H1 (cell line): ENCODE measurements at regions not wholly inside any gene's neighbourhood (a gene's known extent, or its start where the extent isn't known, plus 50 kb on each side); places are given as distances from the start of the nearest gene placed in this dataset.

Experiments used
- EP300 ChIP-seq, 2 experiments: IDR thresholded peaks; 1 replicate in 1 of 2; 2 replicates in 1 of 2; pipeline ENCODE4 v1.6.1; 2011 to 2012; ENCODE audit warnings: low read depth in 2 of 2, low read length in 2 of 2, mild to moderate bottlenecking in 2 of 2, borderline replicate concordance in 1 of 2, inconsistent platforms in 1 of 2, moderate library complexity in 1 of 2
- JUN ChIP-seq: IDR thresholded peaks from 2 replicates; pipeline ENCODE4 v1.6.1; 2011; ENCODE audit warnings: low read depth, mild to moderate bottlenecking, improper control_type of control experiment, low read length
- PHF8 ChIP-seq: fragments of 200-600 bp; sonication (generic); conservative IDR thresholded peaks from 2 replicates; pipeline ENCODE4 v1.7.1; 2012; ENCODE audit warnings: low read depth, mild to moderate bottlenecking, inconsistent platforms, low read length, moderate library complexity
- POLR2AphosphoS5 ChIP-seq: IDR thresholded peaks from 2 replicates; pipeline ENCODE4 v1.6.1; 2011; ENCODE audit warnings: low read depth, low read length
- POU5F1 ChIP-seq: IDR thresholded peaks from 2 replicates; pipeline ENCODE4 v1.6.1; 2011; ENCODE audit warnings: low read depth, mild to moderate bottlenecking, low read length, moderate library complexity
- RXRA ChIP-seq: IDR thresholded peaks from 2 replicates; pipeline ENCODE4 v1.6.1; 2011; ENCODE audit warnings: low read depth, mild to moderate bottlenecking, low read length, moderate library complexity; ENCODE audit not compliant: insufficient read depth
- TF ChIP-seq, protein P1 (sequence below): fragments of 300-600 bp; sonication (generic); IDR thresholded peaks from 2 replicates; pipeline ENCODE4 v1.7.1; 2012; ENCODE audit warnings: low read length, moderate library complexity, mild to moderate bottlenecking, inconsistent platforms; ENCODE audit not compliant: insufficient replicate concordance
- TF ChIP-seq, protein P2 (sequence below): IDR thresholded peaks from 2 replicates; pipeline ENCODE4 v1.6.1; 2011; ENCODE audit warnings: low read length, improper control_type of control experiment

DNA sequence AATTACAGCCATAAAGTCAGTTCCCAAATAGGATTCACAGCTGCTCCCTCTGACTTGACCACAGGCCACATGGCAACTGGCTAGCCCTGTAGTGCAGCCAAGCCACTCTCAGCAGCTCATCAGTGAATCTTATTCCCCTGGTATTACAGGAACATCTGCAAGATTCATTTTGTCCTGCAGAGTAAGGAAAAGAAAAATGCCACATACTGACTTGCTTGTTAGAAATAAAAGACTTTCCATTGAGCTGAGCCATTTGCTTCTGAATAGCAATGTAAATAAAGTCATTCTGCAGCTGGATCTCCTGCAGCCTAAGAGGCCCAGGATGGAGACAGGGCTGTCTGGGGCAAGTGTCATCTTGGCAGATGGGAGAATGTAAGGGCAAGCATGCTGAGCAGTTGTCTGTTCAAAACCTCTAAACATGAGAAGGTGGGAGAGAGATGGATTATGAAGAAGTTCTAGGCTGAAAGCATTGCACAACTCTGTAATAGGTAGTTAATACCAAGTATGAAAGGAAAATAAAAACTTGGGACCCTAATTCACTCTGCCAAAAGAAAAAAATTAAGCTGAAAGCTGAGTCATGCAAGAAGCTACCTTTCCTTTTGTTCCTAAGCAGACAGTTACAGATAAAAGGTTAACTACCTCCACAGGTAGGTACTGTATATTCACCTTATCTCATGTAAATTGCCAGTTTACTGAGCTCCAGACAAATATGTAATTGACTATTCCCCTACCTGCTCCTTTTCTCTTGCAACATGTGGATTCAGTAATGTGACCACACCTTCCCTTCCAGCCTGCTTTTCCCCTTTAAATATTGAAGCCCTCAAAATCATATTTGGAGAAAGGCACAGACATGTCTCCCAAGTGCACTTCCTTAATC, 244.4 kb upstream of the RAI14 start (continued):
- TF ChIP-seq, protein P1, sequence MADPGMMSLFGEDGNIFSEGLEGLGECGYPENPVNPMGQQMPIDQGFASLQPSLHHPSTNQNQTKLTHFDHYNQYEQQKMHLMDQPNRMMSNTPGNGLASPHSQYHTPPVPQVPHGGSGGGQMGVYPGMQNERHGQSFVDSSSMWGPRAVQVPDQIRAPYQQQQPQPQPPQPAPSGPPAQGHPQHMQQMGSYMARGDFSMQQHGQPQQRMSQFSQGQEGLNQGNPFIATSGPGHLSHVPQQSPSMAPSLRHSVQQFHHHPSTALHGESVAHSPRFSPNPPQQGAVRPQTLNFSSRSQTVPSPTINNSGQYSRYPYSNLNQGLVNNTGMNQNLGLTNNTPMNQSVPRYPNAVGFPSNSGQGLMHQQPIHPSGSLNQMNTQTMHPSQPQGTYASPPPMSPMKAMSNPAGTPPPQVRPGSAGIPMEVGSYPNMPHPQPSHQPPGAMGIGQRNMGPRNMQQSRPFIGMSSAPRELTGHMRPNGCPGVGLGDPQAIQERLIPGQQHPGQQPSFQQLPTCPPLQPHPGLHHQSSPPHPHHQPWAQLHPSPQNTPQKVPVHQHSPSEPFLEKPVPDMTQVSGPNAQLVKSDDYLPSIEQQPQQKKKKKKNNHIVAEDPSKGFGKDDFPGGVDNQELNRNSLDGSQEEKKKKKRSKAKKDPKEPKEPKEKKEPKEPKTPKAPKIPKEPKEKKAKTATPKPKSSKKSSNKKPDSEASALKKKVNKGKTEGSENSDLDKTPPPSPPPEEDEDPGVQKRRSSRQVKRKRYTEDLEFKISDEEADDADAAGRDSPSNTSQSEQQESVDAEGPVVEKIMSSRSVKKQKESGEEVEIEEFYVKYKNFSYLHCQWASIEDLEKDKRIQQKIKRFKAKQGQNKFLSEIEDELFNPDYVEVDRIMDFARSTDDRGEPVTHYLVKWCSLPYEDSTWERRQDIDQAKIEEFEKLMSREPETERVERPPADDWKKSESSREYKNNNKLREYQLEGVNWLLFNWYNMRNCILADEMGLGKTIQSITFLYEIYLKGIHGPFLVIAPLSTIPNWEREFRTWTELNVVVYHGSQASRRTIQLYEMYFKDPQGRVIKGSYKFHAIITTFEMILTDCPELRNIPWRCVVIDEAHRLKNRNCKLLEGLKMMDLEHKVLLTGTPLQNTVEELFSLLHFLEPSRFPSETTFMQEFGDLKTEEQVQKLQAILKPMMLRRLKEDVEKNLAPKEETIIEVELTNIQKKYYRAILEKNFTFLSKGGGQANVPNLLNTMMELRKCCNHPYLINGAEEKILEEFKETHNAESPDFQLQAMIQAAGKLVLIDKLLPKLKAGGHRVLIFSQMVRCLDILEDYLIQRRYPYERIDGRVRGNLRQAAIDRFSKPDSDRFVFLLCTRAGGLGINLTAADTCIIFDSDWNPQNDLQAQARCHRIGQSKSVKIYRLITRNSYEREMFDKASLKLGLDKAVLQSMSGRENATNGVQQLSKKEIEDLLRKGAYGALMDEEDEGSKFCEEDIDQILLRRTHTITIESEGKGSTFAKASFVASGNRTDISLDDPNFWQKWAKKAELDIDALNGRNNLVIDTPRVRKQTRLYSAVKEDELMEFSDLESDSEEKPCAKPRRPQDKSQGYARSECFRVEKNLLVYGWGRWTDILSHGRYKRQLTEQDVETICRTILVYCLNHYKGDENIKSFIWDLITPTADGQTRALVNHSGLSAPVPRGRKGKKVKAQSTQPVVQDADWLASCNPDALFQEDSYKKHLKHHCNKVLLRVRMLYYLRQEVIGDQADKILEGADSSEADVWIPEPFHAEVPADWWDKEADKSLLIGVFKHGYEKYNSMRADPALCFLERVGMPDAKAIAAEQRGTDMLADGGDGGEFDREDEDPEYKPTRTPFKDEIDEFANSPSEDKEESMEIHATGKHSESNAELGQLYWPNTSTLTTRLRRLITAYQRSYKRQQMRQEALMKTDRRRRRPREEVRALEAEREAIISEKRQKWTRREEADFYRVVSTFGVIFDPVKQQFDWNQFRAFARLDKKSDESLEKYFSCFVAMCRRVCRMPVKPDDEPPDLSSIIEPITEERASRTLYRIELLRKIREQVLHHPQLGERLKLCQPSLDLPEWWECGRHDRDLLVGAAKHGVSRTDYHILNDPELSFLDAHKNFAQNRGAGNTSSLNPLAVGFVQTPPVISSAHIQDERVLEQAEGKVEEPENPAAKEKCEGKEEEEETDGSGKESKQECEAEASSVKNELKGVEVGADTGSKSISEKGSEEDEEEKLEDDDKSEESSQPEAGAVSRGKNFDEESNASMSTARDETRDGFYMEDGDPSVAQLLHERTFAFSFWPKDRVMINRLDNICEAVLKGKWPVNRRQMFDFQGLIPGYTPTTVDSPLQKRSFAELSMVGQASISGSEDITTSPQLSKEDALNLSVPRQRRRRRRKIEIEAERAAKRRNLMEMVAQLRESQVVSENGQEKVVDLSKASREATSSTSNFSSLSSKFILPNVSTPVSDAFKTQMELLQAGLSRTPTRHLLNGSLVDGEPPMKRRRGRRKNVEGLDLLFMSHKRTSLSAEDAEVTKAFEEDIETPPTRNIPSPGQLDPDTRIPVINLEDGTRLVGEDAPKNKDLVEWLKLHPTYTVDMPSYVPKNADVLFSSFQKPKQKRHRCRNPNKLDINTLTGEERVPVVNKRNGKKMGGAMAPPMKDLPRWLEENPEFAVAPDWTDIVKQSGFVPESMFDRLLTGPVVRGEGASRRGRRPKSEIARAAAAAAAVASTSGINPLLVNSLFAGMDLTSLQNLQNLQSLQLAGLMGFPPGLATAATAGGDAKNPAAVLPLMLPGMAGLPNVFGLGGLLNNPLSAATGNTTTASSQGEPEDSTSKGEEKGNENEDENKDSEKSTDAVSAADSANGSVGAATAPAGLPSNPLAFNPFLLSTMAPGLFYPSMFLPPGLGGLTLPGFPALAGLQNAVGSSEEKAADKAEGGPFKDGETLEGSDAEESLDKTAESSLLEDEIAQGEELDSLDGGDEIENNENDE: peak; percentile 81
- TF ChIP-seq POLR2AphosphoS5 (0 out of 2 replicates have a peak, but pooled peaks have one; percentile 44), RXRA (0 out of 2 replicates have a peak, but pooled peaks have one; percentile 52), EP300 (IDR thresholded peaks at IDR 0.05; ENCODE audit: borderline replicate concordance in 1 of 2, low read depth in 2 of 2, low read length in 2 of 2) (peak in 1 of 2 experiments; percentile 92; a peak in 1 of 3 replicates), PHF8 (no peak), JUN (no peak), POU5F1 (peak; percentile 64; the same call in 1 of the 2 replicates)
- TF ChIP-seq, protein P2, sequence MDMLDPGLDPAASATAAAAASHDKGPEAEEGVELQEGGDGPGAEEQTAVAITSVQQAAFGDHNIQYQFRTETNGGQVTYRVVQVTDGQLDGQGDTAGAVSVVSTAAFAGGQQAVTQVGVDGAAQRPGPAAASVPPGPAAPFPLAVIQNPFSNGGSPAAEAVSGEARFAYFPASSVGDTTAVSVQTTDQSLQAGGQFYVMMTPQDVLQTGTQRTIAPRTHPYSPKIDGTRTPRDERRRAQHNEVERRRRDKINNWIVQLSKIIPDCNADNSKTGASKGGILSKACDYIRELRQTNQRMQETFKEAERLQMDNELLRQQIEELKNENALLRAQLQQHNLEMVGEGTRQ: no peak
